ENCODE measurements at regions not wholly inside any gene's neighbourhood (a gene's known extent, or its start where the extent isn't known, plus 50 kb on each side); places are given as distances from the start of the nearest gene placed in this dataset.

GRCh38 chr2:56626927-56627326, 443.1 kb downstream of the CCDC85A start (continued):
- TF ChIP-seq ZKSCAN8 (CRISPR knock-in tag; IDR thresholded peaks at IDR 0.05; ENCODE audit: borderline replicate concordance) (no peak), ZNF768 (CRISPR knock-in tag; IDR thresholded peaks at IDR 0.05) (no peak)

- BruUV-seq (replicated peaks) = no TSS peak
- POLR2A ChIA-PET = no interaction called here
- CTCF ChIA-PET (ENCODE audit: low intra/inter-chr PET ratio, low total read pairs) = no interaction called here
- intact Hi-C loops (cut with micrococcal nuclease; ENCODE audit: unreplicated experiment) (no loop called here), in situ Hi-C loops (cut with HindIII; ENCODE audit: extremely low pct_ligation_motif_present, low pct_unique_long_range_greater_than_20kb) (no loop called here)
- Histone ChIP-seq H3K79me2 (ENCODE audit: insufficient read depth, low read length) (no peaks in the 10 kb centered on the region), H3K9me3 (ENCODE audit: low read length) (peaks cover 22% of the 10 kb centered on the region), H3K4me2 (ENCODE audit: low read depth, low read length) (no peak overlapping the region), H3K36me3 (replicated peaks in 1 of 2; ENCODE audit: control insufficient read depth in 1 of 2, insufficient read depth in 2 of 2, low read length in 2 of 2) (no peaks in the 10 kb centered on the region), H3K27me3 (ENCODE audit: control insufficient read depth in 1 of 2, insufficient read depth in 2 of 2, low read length in 2 of 2) (no peaks in the 10 kb centered on the region), H3K9ac (ENCODE audit: insufficient read depth, low read depth, low read length) (no peak overlapping the region), H3K4me3 (replicated peaks in 1 of 3; ENCODE audit: insufficient read depth in 1 of 3, low read depth in 2 of 3, low read length in 3 of 3) (no peak overlapping the region), H3K27ac (ENCODE audit: extremely low read length, insufficient read depth, low read length) (no peak overlapping the region), H3K4me1 (ENCODE audit: insufficient read depth, low read length) (no peaks in the 10 kb centered on the region), H2AFZ (ENCODE audit: low read length) (no peak overlapping the region), H4K20me1 (ENCODE audit: insufficient read depth, low read length) (no peaks in the 10 kb centered on the region)
- 2% methylated on average over 2 of the region's 2 CpGs for WGBS (ENCODE audit: low lambda C conversion rate)
- TF ChIP-seq U2AF2 (IDR thresholded peaks at IDR 0.05; ENCODE audit: low read depth, low read length) = no peak
- no peak for TF ChIP-seq IRX3 (CRISPR knock-in tag; IDR thresholded peaks at IDR 0.05; ENCODE audit: borderline replicate concordance, low read depth)
- no peak for TF ChIP-seq ARID3A (IDR thresholded peaks at IDR 0.05; ENCODE audit: low read depth, low read length)
- TF ChIP-seq ZNF776 (CRISPR knock-in tag; IDR thresholded peaks at IDR 0.05) = no peak
- TF ChIP-seq ARNT2 (CRISPR knock-in tag; IDR thresholded peaks at IDR 0.05; ENCODE audit: low read depth) = no peak
- TF ChIP-seq, protein P1, sequence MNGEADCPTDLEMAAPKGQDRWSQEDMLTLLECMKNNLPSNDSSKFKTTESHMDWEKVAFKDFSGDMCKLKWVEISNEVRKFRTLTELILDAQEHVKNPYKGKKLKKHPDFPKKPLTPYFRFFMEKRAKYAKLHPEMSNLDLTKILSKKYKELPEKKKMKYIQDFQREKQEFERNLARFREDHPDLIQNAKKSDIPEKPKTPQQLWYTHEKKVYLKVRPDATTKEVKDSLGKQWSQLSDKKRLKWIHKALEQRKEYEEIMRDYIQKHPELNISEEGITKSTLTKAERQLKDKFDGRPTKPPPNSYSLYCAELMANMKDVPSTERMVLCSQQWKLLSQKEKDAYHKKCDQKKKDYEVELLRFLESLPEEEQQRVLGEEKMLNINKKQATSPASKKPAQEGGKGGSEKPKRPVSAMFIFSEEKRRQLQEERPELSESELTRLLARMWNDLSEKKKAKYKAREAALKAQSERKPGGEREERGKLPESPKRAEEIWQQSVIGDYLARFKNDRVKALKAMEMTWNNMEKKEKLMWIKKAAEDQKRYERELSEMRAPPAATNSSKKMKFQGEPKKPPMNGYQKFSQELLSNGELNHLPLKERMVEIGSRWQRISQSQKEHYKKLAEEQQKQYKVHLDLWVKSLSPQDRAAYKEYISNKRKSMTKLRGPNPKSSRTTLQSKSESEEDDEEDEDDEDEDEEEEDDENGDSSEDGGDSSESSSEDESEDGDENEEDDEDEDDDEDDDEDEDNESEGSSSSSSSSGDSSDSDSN (CRISPR knock-in tag; IDR thresholded peaks at IDR 0.05) = no peak
- no peak for TF ChIP-seq ZKSCAN1 (IDR thresholded peaks at IDR 0.05; ENCODE audit: low read length)
- no peak for FAIRE-seq
- no peak for ATAC-seq
- no peak for DNase-seq (ENCODE audit: low spot score)
These were observed 446.5 kb downstream of the CCDC85A start for GRCh38 chr2:56630286-56630685.
